Endodermal cell (in vitro differentiated cells): ENCODE measurements at regions not wholly inside any gene's neighbourhood (a gene's known extent, or its start where the extent isn't known, plus 50 kb on each side); places are given as distances from the start of the nearest gene placed in this dataset.

ENCODE experiments used
- DNase-seq: peaks from one replicate; pipeline ENCODE4 v3.0.0-alpha.2; 2017
- H3K27ac ChIP-seq: 2 replicates; pipeline ENCODE4 v1.5.1; 2013; ENCODE audit warnings: mild to moderate bottlenecking, low read depth, low read length, moderate library complexity
- H3K27me3 ChIP-seq: 2 replicates; pipeline ENCODE4 v1.6.1; 2013; ENCODE audit warnings: mild to moderate bottlenecking, low read length, moderate library complexity; ENCODE audit not compliant: insufficient read depth, control insufficient read depth, poor library complexity, severe bottlenecking
- H3K36me3 ChIP-seq: 2 replicates; pipeline ENCODE4 v1.7.0; 2013; ENCODE audit warnings: mild to moderate bottlenecking, low read length, moderate library complexity; ENCODE audit not compliant: control insufficient read depth, insufficient read depth
- H3K4me1 ChIP-seq: one replicate; pipeline ENCODE4 v1.7.0; 2013; ENCODE audit warnings: low read length; ENCODE audit not compliant: control insufficient read depth, insufficient read depth
- H3K4me3 ChIP-seq: 2 replicates; pipeline ENCODE4 v1.5.1; 2013; ENCODE audit warnings: mild to moderate bottlenecking, low read length, moderate library complexity
- H3K9ac ChIP-seq: 2 replicates; pipeline ENCODE4 v1.6.1; 2013; ENCODE audit warnings: mild to moderate bottlenecking, low read length, moderate library complexity; ENCODE audit not compliant: poor library complexity, severe bottlenecking; ENCODE audit errors: extremely low read depth
- H3K9me3 ChIP-seq: 2 replicates; pipeline ENCODE4 v1.6.1; 2013; ENCODE audit warnings: mild to moderate bottlenecking, low read length, moderate library complexity; ENCODE audit not compliant: control insufficient read depth
- H3K27ac Mint-ChIP-seq: 2 replicates; pipeline ENCODE4 v1.8.0; 2020; ENCODE audit warnings: mixed read lengths
- H3K27me3 Mint-ChIP-seq: 2 replicates; pipeline ENCODE4 v1.8.0; 2021; ENCODE audit warnings: mild to moderate bottlenecking, mixed read lengths; ENCODE audit not compliant: insufficient read depth
- H3K36me3 Mint-ChIP-seq: 2 replicates; pipeline ENCODE4 v1.8.0; 2020; ENCODE audit warnings: low read depth, mixed read lengths
- H3K4me1 Mint-ChIP-seq: 2 replicates; pipeline ENCODE4 v1.8.0; 2020; ENCODE audit warnings: mixed read lengths
- H3K4me3 Mint-ChIP-seq: 2 replicates; pipeline ENCODE4 v1.8.0; 2020; ENCODE audit warnings: mild to moderate bottlenecking, moderate library complexity, mixed read lengths
- H3K9me3 Mint-ChIP-seq: 2 replicates; pipeline ENCODE4 v1.8.0; 2020; ENCODE audit warnings: mild to moderate bottlenecking, mixed read lengths
- CTCF ChIP-seq: fragments of 200-600 bp; sonication (generic); conservative IDR thresholded peaks from 2 replicates; pipeline ENCODE4 v1.5.0; 2021; ENCODE audit warnings: antibody characterized with exemption, mild to moderate bottlenecking
- WGBS, 2 experiments: methylation state at CpG; one replicate each; pipeline versions ENCODE4 v1.1.5 to v1.1.7; 2013; ENCODE audit warnings: missing lambda C conversion rate in 2 of 2, mixed read lengths in 1 of 2; ENCODE audit not compliant: insufficient coverage in 1 of 2, insufficient read length in 1 of 2; 5-methylcytosine and 5-hydroxymethylcytosine counted together

GRCh38 chr4:139611391-139611790 lies 54.2 kb upstream of the MGST2 start:
- TF ChIP-seq CTCF = no peak
- Mint-ChIP-seq H3K27ac (no peak overlapping the region), H3K4me1 (peaks cover 18% of the 10 kb centered on the region), H3K27me3 (no peaks in the 10 kb centered on the region), H3K36me3 (no peaks in the 10 kb centered on the region), H3K4me3 (no peak overlapping the region), H3K9me3 (peaks cover 10% of the 10 kb centered on the region)
- 92 to 100% methylated on average over 1 to 3 of the region's 3 CpGs for WGBS, 2 experiments
- Histone ChIP-seq H3K9me3 (no peaks in the 10 kb centered on the region), H3K27ac (no peak overlapping the region), H3K4me1 (no peaks in the 10 kb centered on the region), H3K9ac (no peak overlapping the region), H3K36me3 (no peaks in the 10 kb centered on the region), H3K27me3 (no peaks in the 10 kb centered on the region), H3K4me3 (no peak overlapping the region)
- no peak for DNase-seq

- Histone ChIP-seq H3K4me3 (no peak overlapping the region), H3K9ac (no peak overlapping the region), H3K27ac (no peak overlapping the region), H3K9me3 (no peaks in the 10 kb centered on the region), H3K36me3 (no peaks in the 10 kb centered on the region), H3K4me1 (no peaks in the 10 kb centered on the region), H3K27me3 (no peaks in the 10 kb centered on the region)
- TF ChIP-seq CTCF = peak; percentile 24
- Mint-ChIP-seq H3K4me3 (no peak overlapping the region), H3K27ac (no peak overlapping the region), H3K4me1 (peaks cover 27% of the 10 kb centered on the region), H3K36me3 (no peaks in the 10 kb centered on the region), H3K27me3 (peaks cover 10% of the 10 kb centered on the region), H3K9me3 (peaks cover 16% of the 10 kb centered on the region)
- DNase-seq = no peak
Observed at GRCh38 chr4:139609647-139610046, 53.6 kb upstream of the SETD7 start.

- Histone ChIP-seq H3K4me3 (no peak overlapping the region), H3K9ac (no peak overlapping the region), H3K9me3 (no peaks in the 10 kb centered on the region), H3K36me3 (no peaks in the 10 kb centered on the region), H3K4me1 (no peaks in the 10 kb centered on the region), H3K27me3 (no peaks in the 10 kb centered on the region), H3K27ac (no peak overlapping the region)
- TF ChIP-seq CTCF = no peak
- Mint-ChIP-seq H3K36me3 (no peaks in the 10 kb centered on the region), H3K27me3 (peaks cover 10% of the 10 kb centered on the region), H3K27ac (peak overlapping the region; percentile 95), H3K4me3 (no peak overlapping the region), H3K4me1 (peaks cover 33% of the 10 kb centered on the region), H3K9me3 (peaks cover 16% of the 10 kb centered on the region)
- DNase-seq = no peak
- 93 to 94% methylated on average over 3 of the region's 3 CpGs for WGBS, 2 experiments
Observed at GRCh38 chr4:139607502-139608060, 51.6 kb upstream of the SETD7 start.
